WI38 (cell line): ENCODE measurements at regions not wholly inside any gene's neighbourhood (a gene's known extent, or its start where the extent isn't known, plus 50 kb on each side); places are given as distances from the start of the nearest gene placed in this dataset.

ENCODE experiments used
- H3K4me3 ChIP-seq: 2 replicates; pipeline ENCODE4 v1.5.1; 2011; ENCODE audit warnings: low read depth, mild to moderate bottlenecking, control low read depth, low read length
- TF ChIP-seq, protein P1 (sequence below): IDR thresholded peaks from 2 replicates; pipeline ENCODE4 v1.5.1; 2012; ENCODE audit warnings: low read depth, mild to moderate bottlenecking, control low read depth, low read length

DNA sequence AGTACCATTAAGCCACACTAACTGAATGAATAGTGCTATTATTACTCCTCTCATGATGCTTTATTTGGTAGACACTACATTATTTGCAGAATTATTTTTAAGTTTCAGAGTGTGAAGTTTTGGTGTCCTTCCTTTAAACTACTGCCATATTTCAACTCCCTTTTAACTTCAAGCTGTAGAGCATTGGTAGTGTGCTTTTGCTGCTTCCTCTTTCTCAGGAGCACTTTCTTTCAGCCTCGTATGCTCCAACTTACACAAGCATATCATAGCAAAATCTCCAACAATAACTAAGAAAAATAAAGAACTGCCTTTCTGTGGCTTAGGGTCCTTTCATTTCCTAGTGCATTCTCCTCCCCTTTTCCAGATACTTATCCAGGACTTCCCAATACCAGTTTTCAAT, 476.4 kb upstream of the AGTR1 start:
- H3K4me3 ChIP-seq: no peak overlapping the region
- TF ChIP-seq, protein P1, sequence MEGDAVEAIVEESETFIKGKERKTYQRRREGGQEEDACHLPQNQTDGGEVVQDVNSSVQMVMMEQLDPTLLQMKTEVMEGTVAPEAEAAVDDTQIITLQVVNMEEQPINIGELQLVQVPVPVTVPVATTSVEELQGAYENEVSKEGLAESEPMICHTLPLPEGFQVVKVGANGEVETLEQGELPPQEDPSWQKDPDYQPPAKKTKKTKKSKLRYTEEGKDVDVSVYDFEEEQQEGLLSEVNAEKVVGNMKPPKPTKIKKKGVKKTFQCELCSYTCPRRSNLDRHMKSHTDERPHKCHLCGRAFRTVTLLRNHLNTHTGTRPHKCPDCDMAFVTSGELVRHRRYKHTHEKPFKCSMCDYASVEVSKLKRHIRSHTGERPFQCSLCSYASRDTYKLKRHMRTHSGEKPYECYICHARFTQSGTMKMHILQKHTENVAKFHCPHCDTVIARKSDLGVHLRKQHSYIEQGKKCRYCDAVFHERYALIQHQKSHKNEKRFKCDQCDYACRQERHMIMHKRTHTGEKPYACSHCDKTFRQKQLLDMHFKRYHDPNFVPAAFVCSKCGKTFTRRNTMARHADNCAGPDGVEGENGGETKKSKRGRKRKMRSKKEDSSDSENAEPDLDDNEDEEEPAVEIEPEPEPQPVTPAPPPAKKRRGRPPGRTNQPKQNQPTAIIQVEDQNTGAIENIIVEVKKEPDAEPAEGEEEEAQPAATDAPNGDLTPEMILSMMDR: no peak

DNA sequence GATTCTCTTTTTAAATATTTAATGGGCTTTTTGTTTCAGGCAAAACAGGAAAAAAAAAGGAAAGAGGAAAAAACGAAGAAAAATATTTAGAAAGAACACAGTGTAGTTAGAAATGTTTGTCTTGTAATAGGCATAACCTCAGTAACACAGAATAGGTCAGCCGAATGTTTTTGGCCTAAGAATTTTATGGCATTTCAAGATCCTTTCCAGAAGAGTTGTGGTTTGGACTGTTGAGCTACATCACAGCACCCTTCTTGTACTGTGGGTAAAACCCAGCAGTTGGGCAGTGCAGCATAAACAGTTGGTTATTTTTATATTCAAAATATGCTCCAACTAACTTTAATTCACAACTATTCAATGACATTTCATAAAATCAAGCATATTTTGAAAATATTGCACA, 474.4 kb upstream of the AGTR1 start:
- no peak overlapping the region for H3K4me3 ChIP-seq
- TF ChIP-seq, protein P1: no peak

DNA sequence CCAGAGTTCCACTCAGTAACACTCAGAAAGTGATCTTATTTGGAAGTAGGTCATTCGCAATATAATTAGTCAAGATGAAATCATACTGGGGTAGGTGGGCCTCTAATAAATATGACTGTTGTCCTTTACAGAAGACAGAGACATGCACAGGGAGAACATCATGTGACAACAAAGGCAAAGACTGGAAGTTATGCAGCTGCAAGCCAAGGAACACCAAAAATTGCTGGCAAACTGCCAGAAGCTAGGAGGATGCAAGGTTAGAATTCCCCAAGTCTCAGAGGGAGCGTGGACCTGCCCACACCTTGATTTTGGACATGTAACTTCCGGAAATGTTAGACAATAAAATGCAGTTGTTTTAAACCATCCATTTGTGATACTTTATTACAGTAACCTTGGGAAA, 471.5 kb upstream of the AGTR1 start:
- TF ChIP-seq, protein P1: no peak
- H3K4me3 ChIP-seq: no peak overlapping the region

DNA sequence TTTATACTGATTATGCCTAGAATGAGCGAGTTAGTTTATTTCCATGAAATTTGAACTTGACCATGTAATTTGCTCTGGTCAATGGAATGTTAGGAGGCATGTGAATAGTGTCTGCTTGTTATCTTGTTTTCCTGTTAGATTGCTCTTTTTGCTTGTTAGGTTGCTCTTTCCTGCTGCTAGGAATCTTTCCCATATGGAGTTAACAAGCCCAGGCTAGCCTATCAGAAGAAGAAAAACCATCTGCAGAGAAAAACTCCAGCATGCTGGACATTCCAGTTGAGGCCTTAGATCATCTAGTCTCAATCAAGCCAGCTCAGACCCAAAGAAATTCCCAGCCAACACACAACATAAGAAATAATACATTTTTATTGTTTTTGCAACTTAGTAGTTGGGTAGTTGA, 470.2 kb upstream of the AGTR1 start:
- H3K4me3 ChIP-seq: no peak overlapping the region
- TF ChIP-seq, protein P1: no peak

DNA sequence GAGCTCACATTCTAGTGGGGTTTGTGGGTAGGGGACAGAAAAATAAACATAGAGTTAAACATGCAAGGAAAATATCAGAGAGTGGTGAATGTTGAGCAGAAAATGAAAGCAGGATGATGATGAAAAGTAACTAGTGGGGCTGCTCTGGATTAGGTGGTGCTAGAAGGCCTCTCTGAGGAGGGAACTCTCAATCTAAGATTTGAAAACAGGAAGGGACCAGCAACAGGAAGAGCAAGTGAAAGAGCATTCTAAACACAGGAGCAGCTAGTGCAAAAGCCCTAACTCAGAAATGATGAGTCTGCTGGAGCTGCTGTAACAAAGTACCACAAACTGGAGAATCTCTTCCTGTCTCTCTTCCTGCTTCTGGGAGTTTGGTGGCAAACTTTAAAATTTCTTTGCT, 468.6 kb upstream of the AGTR1 start:
- TF ChIP-seq, protein P1: no peak
- no peak overlapping the region for H3K4me3 ChIP-seq

DNA sequence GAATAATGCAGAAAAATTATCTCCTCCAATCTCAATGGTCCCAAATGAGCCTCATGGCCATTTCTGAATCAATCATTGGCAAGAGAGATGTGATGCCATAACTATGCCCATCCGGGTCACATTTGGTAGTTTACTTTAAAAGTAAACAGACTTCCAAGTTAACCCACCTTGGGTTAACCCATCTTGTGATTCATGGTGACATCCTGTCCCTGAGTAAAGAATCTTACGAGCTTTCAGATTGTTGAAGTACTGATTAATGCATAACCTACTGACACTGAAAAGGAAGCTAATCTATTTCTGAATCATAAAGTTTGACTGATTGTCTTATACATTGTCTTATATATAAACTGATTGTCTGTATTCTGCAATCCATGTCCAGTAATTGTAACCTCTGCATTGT, 467.2 kb upstream of the AGTR1 start:
- TF ChIP-seq, protein P1: no peak
- no peak overlapping the region for H3K4me3 ChIP-seq

DNA sequence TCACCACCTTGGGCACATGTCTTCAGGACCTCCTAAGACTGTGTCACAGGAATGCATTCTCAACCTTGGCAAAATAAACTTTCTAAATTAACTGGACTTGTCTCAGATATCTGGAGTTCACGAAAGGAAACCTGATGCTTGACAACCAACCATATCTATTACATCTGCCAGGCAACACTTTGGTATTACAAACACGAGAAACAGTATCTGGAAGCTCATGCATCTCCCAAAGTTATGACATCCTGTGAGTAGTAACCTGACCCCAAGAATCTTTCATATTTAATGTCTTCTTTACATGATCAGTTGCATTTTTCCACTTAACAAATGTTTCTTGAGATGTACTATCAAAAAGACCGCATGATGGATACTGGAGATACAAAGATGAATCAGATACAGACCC, 465.3 kb upstream of the AGTR1 start:
- no peak overlapping the region for H3K4me3 ChIP-seq
- TF ChIP-seq, protein P1: no peak
